ENCODE measurements at regions not wholly inside any gene's neighbourhood (a gene's known extent, or its start where the extent isn't known, plus 50 kb on each side); places are given as distances from the start of the nearest gene placed in this dataset.
"Not testable (repeated sequence)": the region's sequence is repeated elsewhere in the genome, so short reads cannot be mapped to it uniquely, and the experiment has no call there.

DNA sequence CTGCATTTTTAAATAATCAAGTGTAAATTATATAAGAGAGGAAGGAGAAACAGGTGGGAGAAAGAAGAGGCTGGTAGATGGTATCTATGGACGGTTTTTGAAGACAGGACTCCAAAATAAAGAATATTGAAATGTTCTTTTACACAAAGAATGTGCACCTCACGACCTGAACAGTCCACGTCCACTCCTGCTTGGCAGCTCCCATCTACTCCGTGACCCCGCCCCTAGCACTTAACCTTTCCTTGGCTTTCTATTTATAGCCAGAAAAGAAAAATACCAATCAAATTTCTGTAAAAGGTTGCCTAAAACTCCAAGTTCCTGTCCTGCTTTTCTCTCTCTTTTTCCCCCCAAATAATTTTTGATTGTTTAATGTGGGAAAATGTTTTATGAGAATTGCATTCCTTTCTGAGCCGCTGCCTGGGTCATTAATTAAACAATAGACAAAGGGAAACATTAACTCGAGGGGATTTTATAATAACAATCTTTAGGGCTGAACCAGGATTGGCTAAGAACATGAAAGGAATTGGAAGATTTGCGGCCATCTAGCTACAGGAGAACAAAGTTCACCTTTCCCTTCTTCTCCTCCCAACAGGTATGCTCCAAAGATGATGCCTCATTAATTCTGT lies 173.6 kb upstream of the MAP3K1 start:
- no peaks in the 10 kb centered on the region for H3K4me1 Mint-ChIP-seq (ENCODE audit: low read depth)
- H3K27me3 Mint-ChIP-seq (ENCODE audit: low read depth): peaks cover 17% of the 10 kb centered on the region
- H3K36me3 Mint-ChIP-seq (ENCODE audit: low read depth): no peaks in the 10 kb centered on the region
- no peak overlapping the region for H3K4me3 Mint-ChIP-seq
- no peak overlapping the region for H3K27ac Mint-ChIP-seq
- H3K9me3 Mint-ChIP-seq: no peaks in the 10 kb centered on the region

DNA sequence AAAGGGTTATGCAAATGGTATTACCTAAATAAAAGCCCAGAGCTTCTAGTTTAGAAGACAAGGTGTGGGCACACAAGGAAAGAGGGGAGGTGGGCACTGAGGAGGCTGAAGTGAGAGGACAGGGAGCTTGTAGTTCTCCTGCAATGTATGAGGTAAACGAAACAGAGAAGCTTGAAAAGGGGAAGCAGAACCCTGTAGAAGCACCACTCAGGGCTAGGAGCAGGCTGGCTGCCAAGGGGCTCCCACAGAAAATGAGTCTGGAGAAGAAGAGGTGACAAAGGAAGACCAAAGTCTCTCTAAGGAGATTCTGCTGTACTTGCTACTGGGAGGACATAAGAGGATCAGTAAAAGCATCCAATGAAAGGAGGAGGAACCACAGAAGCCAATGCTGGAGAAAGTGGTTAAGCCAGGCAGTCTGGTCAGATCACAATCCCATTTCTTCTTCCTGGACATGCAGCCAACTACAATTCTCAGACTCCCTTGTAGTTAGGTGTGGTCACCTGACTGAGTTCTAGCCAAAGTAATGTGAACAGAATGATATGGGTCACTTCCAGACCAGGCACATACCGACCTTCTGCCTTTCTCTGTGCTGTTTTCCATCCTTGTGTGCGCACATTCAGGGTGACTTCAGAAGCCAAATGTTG lies 174.5 kb upstream of the MAP3K1 start:
- no peaks in the 10 kb centered on the region for H3K36me3 Mint-ChIP-seq (ENCODE audit: low read depth)
- no peak overlapping the region for H3K4me3 Mint-ChIP-seq
- peaks cover 19% of the 10 kb centered on the region for H3K27me3 Mint-ChIP-seq (ENCODE audit: low read depth)
- no peaks in the 10 kb centered on the region for H3K4me1 Mint-ChIP-seq (ENCODE audit: low read depth)
- no peaks in the 10 kb centered on the region for H3K9me3 Mint-ChIP-seq
- no peak overlapping the region for H3K27ac Mint-ChIP-seq

DNA sequence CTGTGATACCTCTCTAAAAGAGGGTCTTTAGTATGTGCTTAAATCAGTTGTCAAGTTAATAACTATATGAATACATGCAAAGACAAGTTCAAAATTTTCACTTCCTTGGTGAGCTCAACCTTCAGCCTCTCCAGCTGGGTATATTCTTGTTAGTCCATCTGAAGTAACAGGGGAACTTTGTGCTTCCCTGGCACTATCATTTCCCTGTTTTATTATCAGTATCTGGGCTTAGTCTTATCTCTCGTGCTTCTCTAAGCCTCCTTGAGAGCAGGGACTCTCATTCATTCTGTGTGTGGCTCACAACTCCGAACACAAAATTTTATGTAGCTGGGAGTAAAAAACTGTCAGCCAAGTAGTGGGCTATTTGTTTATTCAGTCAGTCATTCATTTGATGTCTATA lies 175.9 kb upstream of the MAP3K1 start:
- H3K36me3 Mint-ChIP-seq (ENCODE audit: low read depth): no peaks in the 10 kb centered on the region
- no peaks in the 10 kb centered on the region for H3K4me1 Mint-ChIP-seq (ENCODE audit: low read depth)
- H3K9me3 Mint-ChIP-seq: no peaks in the 10 kb centered on the region
- peaks cover 19% of the 10 kb centered on the region for H3K27me3 Mint-ChIP-seq (ENCODE audit: low read depth)
- H3K4me3 Mint-ChIP-seq: no peak overlapping the region
- no peak overlapping the region for H3K27ac Mint-ChIP-seq

DNA sequence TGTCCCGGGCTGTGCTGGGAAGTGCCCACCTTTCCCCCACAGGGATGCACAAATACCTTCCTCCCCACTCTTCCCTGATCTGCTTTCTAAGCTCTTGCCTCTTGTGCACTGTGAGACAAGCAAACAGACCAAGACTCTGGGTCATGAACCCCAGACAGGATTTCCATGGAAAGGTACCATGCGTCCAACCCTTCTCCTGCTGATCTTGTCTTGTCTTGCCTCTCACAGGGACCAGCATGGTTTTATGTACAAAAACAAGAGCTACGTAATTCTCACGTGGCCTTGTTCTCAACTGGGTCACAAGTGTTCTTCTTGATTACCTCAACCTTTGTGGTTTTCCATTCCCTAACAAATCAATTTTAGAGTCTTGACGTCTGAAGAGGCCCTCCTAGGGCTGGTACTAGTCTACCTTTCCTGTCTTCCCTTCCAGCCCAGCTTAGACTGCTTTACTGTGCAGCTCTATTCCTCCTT lies 176.5 kb upstream of the MAP3K1 start:
- H3K27me3 Mint-ChIP-seq (ENCODE audit: low read depth): peaks cover 19% of the 10 kb centered on the region
- H3K4me3 Mint-ChIP-seq: no peak overlapping the region
- no peaks in the 10 kb centered on the region for H3K36me3 Mint-ChIP-seq (ENCODE audit: low read depth)
- H3K4me1 Mint-ChIP-seq (ENCODE audit: low read depth): no peaks in the 10 kb centered on the region
- H3K27ac Mint-ChIP-seq: no peak overlapping the region
- H3K9me3 Mint-ChIP-seq: no peaks in the 10 kb centered on the region

DNA sequence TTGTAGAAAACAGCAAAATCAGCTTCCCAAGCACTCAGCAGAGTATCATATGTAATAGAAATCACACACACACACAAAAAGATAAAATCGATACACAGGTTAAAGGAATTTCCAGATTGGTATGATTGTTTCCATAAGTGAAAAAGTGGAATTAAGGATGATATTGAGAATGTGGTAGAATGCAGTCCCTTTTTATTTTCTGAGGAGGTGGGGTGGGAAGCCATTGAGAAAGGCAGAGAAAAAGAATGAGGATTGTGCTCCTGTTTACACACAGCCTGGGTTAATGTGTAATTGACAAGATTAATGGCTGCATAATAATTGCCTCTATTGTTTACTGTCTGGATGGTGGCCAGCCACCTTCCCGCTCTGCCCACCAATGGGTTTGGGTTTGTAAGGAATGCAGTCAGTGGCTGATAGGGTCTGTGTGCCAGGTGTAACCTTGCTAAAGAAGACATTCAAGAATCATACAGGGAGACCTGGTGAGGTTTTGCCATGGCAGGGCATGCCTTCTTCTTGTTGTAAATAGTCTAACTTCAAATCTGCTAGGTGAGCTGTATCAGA lies 177.2 kb upstream of the MAP3K1 start:
- peaks cover 21% of the 10 kb centered on the region for H3K27me3 Mint-ChIP-seq (ENCODE audit: low read depth)
- no peak overlapping the region for H3K27ac Mint-ChIP-seq
- H3K9me3 Mint-ChIP-seq: no peaks in the 10 kb centered on the region
- H3K36me3 Mint-ChIP-seq (ENCODE audit: low read depth): no peaks in the 10 kb centered on the region
- no peak overlapping the region for H3K4me3 Mint-ChIP-seq
- no peaks in the 10 kb centered on the region for H3K4me1 Mint-ChIP-seq (ENCODE audit: low read depth)

DNA sequence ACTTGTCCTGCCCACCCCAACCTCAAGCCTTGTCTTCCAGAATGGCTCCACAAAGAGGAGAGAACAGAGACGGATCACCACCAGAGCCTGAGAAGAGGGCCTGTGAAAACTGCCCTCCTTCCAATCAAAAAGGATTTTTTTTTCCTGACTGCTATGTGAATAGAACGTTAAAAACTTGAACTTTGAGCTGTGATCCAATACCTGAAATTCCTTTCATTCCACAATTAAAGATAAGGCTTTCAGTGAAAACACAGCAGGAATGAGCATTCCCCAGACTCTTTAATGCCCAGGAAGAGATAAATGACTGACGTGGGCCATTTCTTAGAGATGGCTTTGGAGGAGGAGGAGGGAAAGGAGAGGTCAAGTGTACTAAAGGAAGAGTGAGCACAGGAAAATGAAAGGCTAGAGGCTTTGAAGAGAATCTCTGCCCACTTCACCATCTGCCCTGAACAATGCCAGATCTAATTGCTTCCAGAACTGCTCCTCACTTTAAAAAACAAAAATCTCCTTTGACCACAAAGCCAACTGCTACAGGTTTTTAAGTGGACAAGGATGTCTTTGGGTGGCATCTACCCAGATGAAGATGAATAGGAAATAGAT lies 177.9 kb upstream of the MAP3K1 start:
- no peaks in the 10 kb centered on the region for H3K4me1 Mint-ChIP-seq (ENCODE audit: low read depth)
- peaks cover 27% of the 10 kb centered on the region for H3K27me3 Mint-ChIP-seq (ENCODE audit: low read depth)
- no peaks in the 10 kb centered on the region for H3K9me3 Mint-ChIP-seq
- no peak overlapping the region for H3K27ac Mint-ChIP-seq
- no peak overlapping the region for H3K4me3 Mint-ChIP-seq
- peaks cover 3% of the 10 kb centered on the region for H3K36me3 Mint-ChIP-seq (ENCODE audit: low read depth)

DNA sequence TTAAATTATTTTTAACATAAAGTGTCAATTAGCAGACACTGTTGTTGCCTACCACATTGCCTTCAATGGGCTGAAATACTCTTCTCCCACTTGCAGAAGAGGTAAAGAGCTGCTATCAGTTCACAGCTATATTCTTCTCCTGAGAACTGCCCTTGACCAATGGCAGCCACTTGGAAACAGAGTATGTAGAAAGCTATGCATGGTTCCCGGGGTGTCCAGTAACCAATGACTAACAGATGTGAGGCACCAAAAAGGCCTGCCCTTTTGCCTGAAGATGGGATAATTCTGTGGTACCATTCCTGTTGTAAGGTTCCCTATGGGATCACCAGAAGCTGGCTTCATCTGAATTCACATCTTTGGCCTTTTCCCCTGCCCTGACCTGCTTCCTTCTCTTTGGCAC lies 181.4 kb upstream of the MAP3K1 start:
- peaks cover 13% of the 10 kb centered on the region for H3K9me3 Mint-ChIP-seq
- no peaks in the 10 kb centered on the region for H3K4me1 Mint-ChIP-seq (ENCODE audit: low read depth)
- no peak overlapping the region for H3K27ac Mint-ChIP-seq
- H3K36me3 Mint-ChIP-seq (ENCODE audit: low read depth): peaks cover 4% of the 10 kb centered on the region
- no peak overlapping the region for H3K4me3 Mint-ChIP-seq
- H3K27me3 Mint-ChIP-seq (ENCODE audit: low read depth): peaks cover 24% of the 10 kb centered on the region

DNA sequence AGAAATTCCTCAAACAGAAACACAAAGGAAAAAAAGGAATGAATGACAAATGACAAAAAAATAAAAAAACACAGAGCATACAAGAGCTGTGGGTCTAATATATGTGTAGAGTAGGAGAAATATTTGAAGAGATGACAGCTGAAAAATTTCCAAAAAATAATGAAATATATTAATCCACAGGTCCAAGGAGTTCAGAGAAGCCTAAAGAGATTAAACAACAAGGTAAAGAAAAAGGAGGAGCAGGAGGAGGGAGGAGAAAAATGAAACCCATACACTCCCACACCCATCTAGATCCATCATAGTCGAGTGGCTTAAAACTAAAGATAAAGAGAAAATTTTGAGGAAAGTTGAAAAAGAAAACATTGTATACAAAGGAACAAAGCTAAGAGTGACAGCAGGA lies 182.4 kb upstream of the MAP3K1 start:
- Mint-ChIP-seq H3K27ac (no peak overlapping the region), H3K4me3 (no peak overlapping the region), H3K4me1 (ENCODE audit: low read depth) (no peaks in the 10 kb centered on the region), H3K27me3 (ENCODE audit: low read depth) (peaks cover 20% of the 10 kb centered on the region), H3K36me3 (ENCODE audit: low read depth) (peaks cover 9% of the 10 kb centered on the region), H3K9me3 (peaks cover 18% of the 10 kb centered on the region)

DNA sequence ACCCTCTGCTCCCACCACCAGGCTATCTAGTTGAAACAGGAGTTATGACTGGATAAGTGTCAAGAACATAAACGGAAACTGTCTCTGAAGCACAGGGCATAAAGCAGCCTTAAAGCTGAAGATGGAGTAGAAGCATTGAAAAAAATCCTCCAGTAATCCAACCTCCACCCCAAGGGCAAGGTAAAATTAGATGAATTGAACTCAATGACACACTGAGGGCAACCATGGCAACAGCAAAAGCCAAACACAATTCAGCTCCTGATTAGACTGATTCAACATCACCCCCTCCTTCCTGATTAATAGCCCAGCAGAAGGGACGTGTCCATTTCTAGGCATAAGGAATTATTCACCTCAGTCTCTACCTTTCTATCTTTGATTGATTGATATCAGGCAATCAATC lies 183.2 kb upstream of the MAP3K1 start:
- Mint-ChIP-seq H3K4me3 (no peak overlapping the region), H3K36me3 (ENCODE audit: low read depth) (peaks cover 11% of the 10 kb centered on the region), H3K4me1 (ENCODE audit: low read depth) (no peaks in the 10 kb centered on the region), H3K27ac (no peak overlapping the region), H3K27me3 (ENCODE audit: low read depth) (peaks cover 25% of the 10 kb centered on the region), H3K9me3 (peaks cover 23% of the 10 kb centered on the region)

DNA sequence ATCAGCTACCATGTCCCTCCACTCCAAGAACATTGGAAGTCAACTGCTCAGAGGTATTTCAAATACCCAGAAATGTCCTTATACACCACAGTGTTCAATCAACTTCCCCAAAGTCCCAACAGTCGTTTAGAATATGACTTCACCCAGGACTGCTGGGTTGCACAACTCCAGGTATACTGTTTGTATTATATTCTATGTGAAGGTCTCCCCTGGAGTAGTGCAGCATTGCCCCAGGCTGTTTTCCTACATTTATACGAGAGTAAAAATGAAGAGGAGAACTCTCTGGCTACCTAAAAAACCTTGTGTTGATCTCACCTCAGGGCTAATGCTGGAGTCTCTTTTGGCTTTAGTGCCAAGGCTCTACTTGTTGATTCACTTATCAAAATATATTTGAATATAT lies 183.6 kb upstream of the MAP3K1 start:
- Mint-ChIP-seq H3K9me3 (peaks cover 27% of the 10 kb centered on the region), H3K27me3 (ENCODE audit: low read depth) (peaks cover 21% of the 10 kb centered on the region), H3K4me3 (no peak overlapping the region), H3K36me3 (ENCODE audit: low read depth) (peaks cover 11% of the 10 kb centered on the region), H3K27ac (no peak overlapping the region), H3K4me1 (ENCODE audit: low read depth) (no peaks in the 10 kb centered on the region)

DNA sequence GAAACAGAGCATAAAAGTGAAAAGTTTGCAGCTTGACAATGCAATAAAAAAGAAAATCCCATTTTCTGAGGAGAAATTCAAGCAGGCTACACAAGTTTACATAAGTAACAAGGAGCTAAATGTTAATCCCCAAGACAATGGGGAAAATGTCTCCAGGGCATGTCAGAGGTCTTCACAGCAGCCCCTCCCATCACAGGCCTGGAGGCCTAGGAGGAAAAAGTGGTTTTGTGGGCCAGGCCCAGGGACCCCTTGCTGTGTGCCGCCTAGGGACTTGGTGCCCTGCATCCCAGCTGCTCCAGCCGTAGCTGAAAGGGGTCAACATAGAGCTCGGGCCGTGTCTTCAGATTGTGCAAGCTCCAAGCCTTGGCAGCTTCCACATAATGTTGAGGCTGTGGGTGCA lies 186.7 kb upstream of the MAP3K1 start:
- Mint-ChIP-seq H3K27me3 (ENCODE audit: low read depth) (peaks cover 27% of the 10 kb centered on the region), H3K36me3 (ENCODE audit: low read depth) (peaks cover 11% of the 10 kb centered on the region), H3K9me3 (peaks cover 30% of the 10 kb centered on the region)
- H3K27ac Mint-ChIP-seq; H3K4me1 Mint-ChIP-seq (ENCODE audit: low read depth); H3K4me3 Mint-ChIP-seq: not testable (repeated sequence)

DNA sequence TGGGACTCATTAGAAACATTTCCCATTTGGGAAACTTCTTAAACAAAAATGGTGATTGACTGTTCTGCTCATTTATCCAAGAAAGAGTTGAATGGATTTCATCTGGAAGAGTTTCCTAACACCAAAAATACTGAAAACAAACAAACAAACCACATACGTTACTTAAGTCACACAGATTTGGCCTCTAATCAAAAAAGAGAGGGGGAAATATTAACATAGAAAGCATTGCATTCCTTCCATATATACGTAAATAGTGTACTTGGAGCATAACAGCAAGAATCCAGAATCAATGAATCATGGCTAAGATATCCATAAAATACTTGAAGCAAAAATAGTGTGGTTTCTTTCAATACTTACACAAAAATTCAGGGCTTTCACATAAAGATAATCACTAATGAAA lies 189.8 kb upstream of the MAP3K1 start:
- peaks cover 17% of the 10 kb centered on the region for H3K27me3 Mint-ChIP-seq (ENCODE audit: low read depth)
- H3K4me1 Mint-ChIP-seq (ENCODE audit: low read depth): no peaks in the 10 kb centered on the region
- peaks cover 45% of the 10 kb centered on the region for H3K9me3 Mint-ChIP-seq

DNA sequence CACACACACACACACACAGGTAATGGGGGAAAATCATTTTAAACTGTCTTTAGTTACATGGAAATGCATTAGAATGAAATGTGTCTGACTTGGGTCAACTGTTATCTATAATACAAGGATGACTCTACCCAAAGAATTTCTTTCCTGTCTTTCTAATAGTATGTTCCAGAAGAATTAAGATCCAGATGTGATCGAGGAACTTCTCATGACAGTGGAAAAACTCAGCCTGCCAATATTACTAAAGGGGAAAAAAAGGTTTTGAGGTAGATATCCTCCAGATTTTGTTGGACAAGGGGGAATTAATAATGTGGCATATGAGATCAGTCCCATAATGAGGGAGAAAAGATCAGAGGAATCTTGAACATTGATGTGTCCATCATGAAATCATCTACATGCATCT lies 190.6 kb upstream of the MAP3K1 start:
- Mint-ChIP-seq H3K9me3 (peaks cover 39% of the 10 kb centered on the region), H3K27me3 (ENCODE audit: low read depth) (peaks cover 17% of the 10 kb centered on the region), H3K36me3 (ENCODE audit: low read depth) (peaks cover 11% of the 10 kb centered on the region), H3K27ac (no peak overlapping the region), H3K4me1 (ENCODE audit: low read depth) (peaks cover under 1% of the 10 kb centered on the region), H3K4me3 (no peak overlapping the region)

More for the DNA sequence above, 189.8 kb upstream of the MAP3K1 start:
- H3K36me3 Mint-ChIP-seq (ENCODE audit: low read depth): peaks cover 13% of the 10 kb centered on the region
- H3K4me3 Mint-ChIP-seq: no peak overlapping the region
- no peak overlapping the region for H3K27ac Mint-ChIP-seq

DNA sequence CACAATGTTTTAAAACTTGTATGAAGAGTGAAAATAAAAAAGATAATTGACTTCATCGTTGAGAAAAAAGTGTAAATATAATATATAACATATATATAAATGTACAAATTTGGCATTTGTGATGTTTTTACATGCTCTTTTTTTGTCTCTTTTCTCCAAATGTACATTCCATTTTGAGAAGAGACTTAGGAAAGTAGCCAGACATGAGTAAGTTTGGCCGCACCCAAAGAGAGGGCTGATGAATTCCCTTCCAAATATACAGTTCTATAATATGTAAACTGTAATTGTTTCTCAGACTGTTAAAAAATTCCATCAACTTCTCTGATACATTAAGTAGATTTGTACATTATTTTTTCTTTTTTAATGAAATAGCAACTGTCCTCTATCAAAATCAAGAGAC lies 193.2 kb upstream of the MAP3K1 start:
- Mint-ChIP-seq H3K27me3 (ENCODE audit: low read depth) (peaks cover 8% of the 10 kb centered on the region), H3K27ac (no peak overlapping the region), H3K4me3 (no peak overlapping the region), H3K4me1 (ENCODE audit: low read depth) (peaks cover 2% of the 10 kb centered on the region), H3K9me3 (peaks cover 42% of the 10 kb centered on the region), H3K36me3 (ENCODE audit: low read depth) (peaks cover 12% of the 10 kb centered on the region)
